T-cell (primary cell): ENCODE measurements at regions not wholly inside any gene's neighbourhood (a gene's known extent, or its start where the extent isn't known, plus 50 kb on each side); places are given as distances from the start of the nearest gene placed in this dataset.
"Not testable (repeated sequence)": the region's sequence is repeated elsewhere in the genome, so short reads cannot be mapped to it uniquely, and the experiment has no call there.

ENCODE experiments used
- ATAC-seq, 4 experiments: fragments of 200-7000 bp in 3 of 4; fragments of 150-1000 bp in 1 of 4; cut with Tn5 transposase; replicated peaks in 1 of 4; 1 replicate in 3 of 4; 2 replicates in 1 of 4; pipeline ENCODE4 v1.10.0; 2021; ENCODE audit warnings: moderate library complexity in 3 of 4, mild to moderate bottlenecking in 2 of 4, moderate number of reproducible peaks in 1 of 4
- CTCF ChIA-PET, 2 donors: fragments of 300-600 bp; sonication (Branson Sonifier 250); formaldehyde crosslinking; loops; one replicate each; lab custom pipeline; 2022; ENCODE audit warnings: antibody characterized with exemption in 2 of 2; lab: Charles Lee
- POLR2A ChIA-PET, 2 donors: fragments of 300-600 bp; sonication (Branson Sonifier 250); formaldehyde crosslinking; loops; one replicate each; lab custom pipeline; 2022; ENCODE audit warnings: antibody characterized with exemption in 2 of 2; lab: Charles Lee
- DNase-seq, 35 experiments: peaks; one replicate each; pipeline versions ENCODE4 v3.0.0 to v3.0.0-alpha.2; 2013 to 2023
- H3K27ac ChIP-seq: one replicate; pipeline ENCODE4 v1.5.1; 2013; ENCODE audit warnings: low read length
- H3K27me3 ChIP-seq, 2 experiments: replicated peaks in 1 of 2; 1 replicate in 1 of 2; 2 replicates in 1 of 2; pipeline versions ENCODE4 v1.6.1 to v1.7.0; 2013; ENCODE audit warnings: low read length in 1 of 2, mixed read lengths in 1 of 2; ENCODE audit not compliant: control insufficient read depth in 2 of 2, insufficient read depth in 2 of 2; ENCODE audit errors: extremely low read depth in 1 of 2
- H3K36me3 ChIP-seq, 2 donors: 1 replicate in 1 of 2; 2 replicates in 1 of 2; pipeline versions ENCODE4 v1.6.1 to v1.7.0; 2013; ENCODE audit warnings: low read length in 1 of 2; ENCODE audit not compliant: control insufficient read depth in 2 of 2, insufficient read depth in 1 of 2; ENCODE audit errors: extremely low read depth in 1 of 2
- H3K4me1 ChIP-seq, 2 experiments: 1 replicate in 1 of 2; 2 replicates in 1 of 2; pipeline versions ENCODE4 v1.6.1 to v1.7.0; 2013; ENCODE audit warnings: low read length in 2 of 2, mixed read lengths in 1 of 2; ENCODE audit not compliant: insufficient read depth in 2 of 2, control insufficient read depth in 1 of 2; ENCODE audit errors: extremely low read depth in 1 of 2
- H3K4me3 ChIP-seq, 2 donors: 1 replicate in 1 of 2; 2 replicates in 1 of 2; pipeline versions ENCODE4 v1.5.1 to v1.7.0; 2013; ENCODE audit warnings: mild to moderate bottlenecking in 2 of 2, low read length in 1 of 2, moderate library complexity in 1 of 2; ENCODE audit not compliant: control insufficient read depth in 1 of 2; ENCODE audit errors: extremely low read depth in 1 of 2
- H3K9me3 ChIP-seq: 2 replicates; pipeline ENCODE4 v1.7.0; 2013
- H3K27ac Mint-ChIP-seq, 2 donors: one replicate each; pipeline ENCODE4 v1.8.0; 2020 to 2021; ENCODE audit warnings: mild to moderate bottlenecking in 2 of 2, mixed read lengths in 2 of 2
- H3K27me3 Mint-ChIP-seq, 2 donors: one replicate each; pipeline ENCODE4 v1.8.0; 2021 to 2022; ENCODE audit warnings: mixed read lengths in 2 of 2
- H3K36me3 Mint-ChIP-seq: one replicate; pipeline ENCODE4 v1.8.0; 2021; ENCODE audit warnings: mixed read lengths
- H3K4me1 Mint-ChIP-seq, 3 donors: one replicate each; pipeline ENCODE4 v1.8.0; 2020 to 2022; ENCODE audit warnings: mixed read lengths in 3 of 3, mild to moderate bottlenecking in 1 of 3
- H3K4me3 Mint-ChIP-seq, 3 donors: one replicate each; pipeline ENCODE4 v1.8.0; 2020 to 2022; ENCODE audit warnings: mild to moderate bottlenecking in 3 of 3, mixed read lengths in 3 of 3, moderate library complexity in 3 of 3
- H3K9me3 Mint-ChIP-seq, 3 donors: one replicate each; pipeline ENCODE4 v1.8.0; 2020 to 2022; ENCODE audit warnings: mixed read lengths in 3 of 3
- WGBS: methylation state at CpG from one replicate; pipeline ENCODE4 v1.1.5; 2013; ENCODE audit warnings: missing lambda C conversion rate; ENCODE audit not compliant: insufficient coverage; 5-methylcytosine and 5-hydroxymethylcytosine counted together

- H3K27me3 ChIP-seq: no peaks in the 10 kb centered on the region
- ChIA-PET CTCF (no interaction called here), POLR2A (no interaction called here)
- no peaks in the 10 kb centered on the region for H3K4me1 Mint-ChIP-seq
- no peaks in the 10 kb centered on the region for H3K27me3 Mint-ChIP-seq
- no peak for DNase-seq
- no peaks in the 10 kb centered on the region for H3K9me3 ChIP-seq
- H3K36me3 ChIP-seq: no peaks in the 10 kb centered on the region
- WGBS: no CpG with 5 or more reads among the region's 4 CpGs
- H3K4me1 ChIP-seq: no peaks in the 10 kb centered on the region
- no peak for ATAC-seq
- H3K27ac ChIP-seq: no peak overlapping the region
- H3K27ac Mint-ChIP-seq: no peak overlapping the region
- H3K4me3 ChIP-seq: no peak overlapping the region
- no peaks in the 10 kb centered on the region for H3K36me3 Mint-ChIP-seq
- H3K9me3 Mint-ChIP-seq: peaks cover 0 to 4% (median 0%) of the 10 kb centered on the region in 3 donors
- no peak overlapping the region for H3K4me3 Mint-ChIP-seq
These were observed 411.6 kb downstream of the GBE1 start for GRCh38 chr3:81349816-81350340.

DNA sequence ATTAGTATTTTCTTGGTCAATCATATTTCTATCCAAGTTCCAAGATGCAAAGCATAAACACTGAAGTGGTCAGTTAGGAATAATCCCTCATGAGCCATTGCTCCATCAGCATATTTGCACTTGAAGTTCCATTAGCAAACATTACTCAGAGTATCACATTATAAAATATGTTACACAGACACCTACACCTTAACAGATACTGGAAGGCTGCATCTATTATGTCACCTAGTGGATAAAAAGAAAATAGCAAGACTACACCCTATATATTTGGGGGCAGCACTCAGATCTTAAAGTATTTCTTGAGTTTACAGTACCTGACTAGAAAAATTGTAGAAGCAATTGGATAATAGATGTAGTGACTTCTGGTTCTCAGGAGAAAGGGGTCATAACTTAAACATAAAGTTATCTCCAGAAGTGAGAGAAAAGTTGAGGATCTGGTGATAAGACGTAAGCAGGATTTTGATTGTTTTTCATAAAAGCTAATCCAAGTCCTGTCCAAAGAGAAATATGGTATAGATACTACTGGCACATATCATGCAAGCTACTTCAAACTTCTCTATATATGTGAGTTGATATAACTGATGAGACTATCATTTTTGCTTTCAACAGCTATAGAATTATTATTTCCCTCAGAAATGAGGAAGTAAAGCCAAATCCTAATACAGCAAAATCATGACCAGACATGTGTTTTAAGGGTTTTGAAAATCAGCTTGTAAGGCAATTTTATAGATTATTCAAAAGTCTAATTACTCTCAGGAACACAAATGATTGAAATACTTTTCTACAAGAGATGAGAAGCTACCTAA lies 422.2 kb downstream of the GBE1 start:
- H3K27ac ChIP-seq: no peak overlapping the region
- POLR2A ChIA-PET: no interaction called here
- H3K27ac Mint-ChIP-seq: no peak overlapping the region
- no peaks in the 10 kb centered on the region for H3K4me1 ChIP-seq
- H3K4me1 Mint-ChIP-seq: no peaks in the 10 kb centered on the region
- CTCF ChIA-PET: no interaction called here
- H3K9me3 Mint-ChIP-seq: peaks cover 0 to 8% (median 0%) of the 10 kb centered on the region in 3 donors
- H3K36me3 ChIP-seq: no peaks in the 10 kb centered on the region
- no peaks in the 10 kb centered on the region for H3K27me3 ChIP-seq
- no peaks in the 10 kb centered on the region for H3K36me3 Mint-ChIP-seq
- no peak for ATAC-seq
- no peak overlapping the region for H3K4me3 Mint-ChIP-seq
- H3K9me3 ChIP-seq: no peaks in the 10 kb centered on the region
- H3K4me3 ChIP-seq: no peak overlapping the region
- no CpG with 5 or more reads among the region's 1 CpG for WGBS
- no peak for DNase-seq
- no peaks in the 10 kb centered on the region for H3K27me3 Mint-ChIP-seq

- H3K27ac ChIP-seq: no peak overlapping the region
- H3K36me3 Mint-ChIP-seq: no peaks in the 10 kb centered on the region
- no peaks in the 10 kb centered on the region for H3K27me3 ChIP-seq
- no peaks in the 10 kb centered on the region for H3K36me3 ChIP-seq
- peaks cover 3 to 6% (median 4%) of the 10 kb centered on the region in 3 donors for H3K9me3 Mint-ChIP-seq
- H3K4me1 ChIP-seq: no peaks in the 10 kb centered on the region
- H3K27me3 Mint-ChIP-seq: no peaks in the 10 kb centered on the region
- H3K27ac Mint-ChIP-seq: no peak overlapping the region
- H3K4me3 ChIP-seq: no peak overlapping the region
- H3K4me1 Mint-ChIP-seq: no peaks in the 10 kb centered on the region
- H3K4me3 Mint-ChIP-seq: no peak overlapping the region
- POLR2A ChIA-PET: no interaction called here
- DNase-seq (no peak), ATAC-seq (no peak)
- H3K9me3 ChIP-seq: no peaks in the 10 kb centered on the region
- CTCF ChIA-PET: no interaction called here
- WGBS: no CpG with 5 or more reads among the region's 4 CpGs
These were observed 425.0 kb downstream of the GBE1 start for GRCh38 chr3:81336470-81336869.

DNA sequence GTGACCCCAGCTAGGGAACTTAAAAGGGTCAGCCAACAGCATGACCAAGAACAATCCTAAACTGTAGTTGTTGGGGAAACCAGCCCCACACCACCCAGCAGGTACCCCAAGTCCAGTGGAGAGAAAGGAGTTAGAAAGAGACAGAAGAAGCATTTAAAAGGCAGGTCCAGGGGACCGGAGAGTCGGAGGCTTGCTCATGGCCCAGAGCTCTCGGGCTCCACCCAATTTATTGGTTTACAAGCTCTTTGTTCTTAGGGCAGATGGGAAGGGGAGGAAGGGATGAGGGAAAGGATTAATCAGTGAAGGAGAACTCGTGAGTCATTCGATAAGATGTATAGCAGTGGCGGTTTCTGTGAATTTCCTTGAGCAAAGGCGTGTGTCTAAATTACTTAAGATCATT lies 431.6 kb downstream of the GBE1 start:
- H3K27ac ChIP-seq, H3K36me3 Mint-ChIP-seq, H3K27me3 Mint-ChIP-seq, H3K27me3 ChIP-seq, H3K4me3 Mint-ChIP-seq, H3K9me3 ChIP-seq, H3K4me3 ChIP-seq, POLR2A ChIA-PET, H3K4me1 Mint-ChIP-seq, DNase-seq, ATAC-seq, H3K4me1 ChIP-seq, H3K36me3 ChIP-seq, CTCF ChIA-PET, H3K27ac Mint-ChIP-seq: not testable (repeated sequence)
- 86% methylated on average over 5 of the region's 7 CpGs for WGBS
- H3K9me3 Mint-ChIP-seq: peaks cover 0 to 13% (median 8%) of the 10 kb centered on the region in 3 donors

DNA sequence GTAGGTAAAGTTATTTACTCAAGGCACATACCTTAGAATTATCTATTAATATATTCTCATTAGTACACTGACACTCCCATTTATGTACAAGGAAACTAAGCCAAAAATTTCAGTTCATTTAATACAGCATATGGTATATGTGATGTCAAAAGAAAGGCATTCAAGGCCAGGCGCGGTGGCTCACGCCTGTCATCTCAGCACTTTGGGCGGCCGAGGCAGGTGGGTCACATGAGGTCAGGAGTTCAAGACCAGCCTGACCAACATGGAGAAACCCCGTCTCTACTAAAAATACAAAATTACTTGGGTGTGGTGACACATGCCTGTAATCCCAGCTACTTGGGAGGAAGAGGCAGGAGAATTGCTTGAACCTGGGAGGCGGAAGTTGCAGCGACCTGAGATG lies 435.2 kb downstream of the GBE1 start:
- WGBS: no CpG with 5 or more reads among the region's 8 CpGs

GRCh38 chr3:81320862-81321261 lies 440.6 kb downstream of the GBE1 start:
- no peaks in the 10 kb centered on the region for H3K9me3 ChIP-seq
- DNase-seq (no peak), ATAC-seq (no peak)
- CTCF ChIA-PET: no interaction called here
- H3K4me1 Mint-ChIP-seq: no peaks in the 10 kb centered on the region
- H3K4me3 Mint-ChIP-seq: no peak overlapping the region
- no peak overlapping the region for H3K27ac ChIP-seq
- H3K36me3 Mint-ChIP-seq: no peaks in the 10 kb centered on the region
- no peak overlapping the region for H3K4me3 ChIP-seq
- H3K27ac Mint-ChIP-seq: no peak overlapping the region
- no peaks in the 10 kb centered on the region for H3K27me3 Mint-ChIP-seq
- H3K27me3 ChIP-seq: no peaks in the 10 kb centered on the region
- H3K9me3 Mint-ChIP-seq: peaks cover 0 to 10% (median 9%) of the 10 kb centered on the region in 3 donors
- POLR2A ChIA-PET: no interaction called here
- no peaks in the 10 kb centered on the region for H3K36me3 ChIP-seq
- no peaks in the 10 kb centered on the region for H3K4me1 ChIP-seq

More for the DNA sequence above, 435.2 kb downstream of the GBE1 start:
- H3K9me3 ChIP-seq: no peaks in the 10 kb centered on the region
- Mint-ChIP-seq H3K4me3 (no peak overlapping the region), H3K4me1 (no peaks in the 10 kb centered on the region), H3K27me3 (no peaks in the 10 kb centered on the region), H3K27ac (no peak overlapping the region), H3K9me3 (peaks cover 0 to 13% (median 4%) of the 10 kb centered on the region in 3 donors), H3K36me3 (no peaks in the 10 kb centered on the region)
- ChIA-PET CTCF (no interaction called here), POLR2A (no interaction called here)
- DNase-seq: no peak
- no peak overlapping the region for H3K27ac ChIP-seq
- H3K4me3 ChIP-seq: no peak overlapping the region
- H3K27me3 ChIP-seq: no peaks in the 10 kb centered on the region
- H3K36me3 ChIP-seq: no peaks in the 10 kb centered on the region
- no peak for ATAC-seq
- H3K4me1 ChIP-seq: no peaks in the 10 kb centered on the region
